Endothelial cell (in vitro differentiated cells): ENCODE measurements at regions not wholly inside any gene's neighbourhood (a gene's known extent, or its start where the extent isn't known, plus 50 kb on each side); places are given as distances from the start of the nearest gene placed in this dataset.
"Not testable (repeated sequence)": the region's sequence is repeated elsewhere in the genome, so short reads cannot be mapped to it uniquely, and the experiment has no call there.

ENCODE experiments used
- DNase-seq: peaks from one replicate; pipeline ENCODE4 v3.0.0; 2021; ENCODE audit warnings: low spot score
- H3K27ac Mint-ChIP-seq: one replicate; pipeline ENCODE4 v1.8.0; 2021; ENCODE audit warnings: mixed read lengths, inconsistent platforms; ENCODE audit not compliant: unreplicated experiment
- H3K27me3 Mint-ChIP-seq: one replicate; pipeline ENCODE4 v1.8.0; 2021; ENCODE audit warnings: mild to moderate bottlenecking, moderate library complexity, mixed read lengths, inconsistent platforms; ENCODE audit not compliant: unreplicated experiment
- H3K36me3 Mint-ChIP-seq: one replicate; pipeline ENCODE4 v1.8.0; 2021; ENCODE audit warnings: mild to moderate bottlenecking, low read depth, mixed read lengths, inconsistent platforms; ENCODE audit not compliant: unreplicated experiment
- H3K4me1 Mint-ChIP-seq: one replicate; pipeline ENCODE4 v1.8.0; 2021; ENCODE audit warnings: mild to moderate bottlenecking, mixed read lengths, inconsistent platforms; ENCODE audit not compliant: unreplicated experiment
- H3K4me3 Mint-ChIP-seq: one replicate; pipeline ENCODE4 v1.8.0; 2021; ENCODE audit warnings: mild to moderate bottlenecking, mixed read lengths, inconsistent platforms; ENCODE audit not compliant: unreplicated experiment
- H3K9me3 Mint-ChIP-seq: one replicate; pipeline ENCODE4 v1.8.0; 2021; ENCODE audit warnings: mixed read lengths, inconsistent platforms; ENCODE audit not compliant: unreplicated experiment
- CTCF ChIP-seq: fragments of 200-600 bp; sonication (generic); IDR thresholded peaks from one replicate; pipeline ENCODE4 v1.5.0; 2021; ENCODE audit warnings: antibody characterized with exemption; ENCODE audit not compliant: unreplicated experiment

GRCh38 chr5:154542000-154542399 lies 64.0 kb upstream of the HAND1 start:
- TF ChIP-seq CTCF, result no peak
- Mint-ChIP-seq H3K4me3 (no peak overlapping the region), H3K36me3 (no peaks in the 10 kb centered on the region), H3K27me3 (peaks cover 10% of the 10 kb centered on the region), H3K4me1 (peaks cover 4% of the 10 kb centered on the region), H3K9me3 (no peaks in the 10 kb centered on the region), H3K27ac (no peak overlapping the region)
- DNase-seq, result no peak

DNA sequence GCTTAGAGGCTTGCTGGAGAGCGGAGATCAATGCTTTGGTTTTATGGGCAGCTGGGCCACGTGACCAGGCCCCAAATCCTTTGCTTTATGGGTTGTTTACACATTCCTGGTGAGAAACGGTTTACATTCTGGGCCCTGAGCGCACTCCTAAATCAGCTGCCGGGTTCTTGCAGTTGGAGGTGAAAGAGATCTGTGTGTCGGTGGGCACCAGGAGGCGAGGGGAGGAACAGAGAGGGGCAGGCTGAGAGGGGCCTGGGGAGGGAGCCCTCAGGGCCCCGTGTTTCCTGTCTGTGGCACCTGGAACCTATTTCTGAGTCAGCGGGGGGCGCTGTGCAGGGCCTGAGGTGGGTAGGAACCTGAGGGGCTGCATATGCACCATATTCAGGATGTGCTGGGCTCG lies 63.5 kb upstream of the HAND1 start:
- Mint-ChIP-seq H3K27me3 (peaks cover 10% of the 10 kb centered on the region), H3K4me1 (peaks cover 4% of the 10 kb centered on the region), H3K27ac (no peak overlapping the region), H3K4me3 (no peak overlapping the region), H3K9me3 (no peaks in the 10 kb centered on the region), H3K36me3 (no peaks in the 10 kb centered on the region)
- DNase-seq, result no peak
- TF ChIP-seq CTCF, result peak; percentile 22

DNA sequence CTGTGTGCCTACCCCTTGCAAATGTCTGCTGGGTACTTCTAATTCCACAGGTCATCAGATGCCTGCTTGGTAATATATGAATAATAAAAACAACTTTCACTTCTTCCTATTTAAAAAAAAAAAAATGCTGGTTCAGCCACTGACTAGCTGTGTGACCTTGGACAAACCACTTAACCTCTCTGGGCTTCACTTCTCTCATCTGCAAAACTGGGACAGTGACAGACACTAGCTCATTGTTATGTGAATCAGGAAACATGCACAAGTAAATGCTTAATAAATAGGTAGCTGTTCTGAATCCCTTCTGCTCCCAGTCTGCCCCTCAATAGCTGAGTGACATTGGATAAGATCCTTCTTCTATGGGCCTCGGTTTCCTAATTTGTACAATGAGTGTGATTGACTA lies 62.6 kb upstream of the HAND1 start:
- peaks cover 4% of the 10 kb centered on the region for H3K4me1 Mint-ChIP-seq
- no peak overlapping the region for H3K4me3 Mint-ChIP-seq
- no peak for DNase-seq
- peaks cover 10% of the 10 kb centered on the region for H3K27me3 Mint-ChIP-seq
- no peaks in the 10 kb centered on the region for H3K36me3 Mint-ChIP-seq
- no peaks in the 10 kb centered on the region for H3K9me3 Mint-ChIP-seq
- no peak for TF ChIP-seq CTCF
- H3K27ac Mint-ChIP-seq, result no peak overlapping the region

DNA sequence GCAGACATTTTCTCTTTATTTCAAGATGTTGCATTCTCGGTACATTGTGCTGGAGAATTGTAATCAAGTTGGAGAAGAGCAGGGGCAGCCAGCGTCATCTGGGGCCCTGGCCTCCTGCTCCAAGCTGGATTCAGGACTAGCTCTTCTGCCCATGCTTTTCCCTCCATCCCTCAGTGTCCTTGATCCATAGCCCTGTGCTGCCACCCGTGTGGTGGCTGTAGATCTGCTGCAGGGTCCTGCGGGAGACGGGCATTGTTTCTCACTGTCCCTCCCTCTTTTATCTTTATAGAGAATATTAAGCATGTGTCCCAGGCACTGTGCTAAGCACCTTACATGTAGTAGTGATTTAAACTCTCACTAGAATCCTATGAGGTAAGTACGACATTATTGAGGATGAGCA lies 60.5 kb upstream of the HAND1 start:
- Mint-ChIP-seq H3K27me3 (peaks cover 10% of the 10 kb centered on the region), H3K27ac (no peak overlapping the region), H3K4me3 (no peak overlapping the region), H3K9me3 (no peaks in the 10 kb centered on the region), H3K4me1 (peaks cover 4% of the 10 kb centered on the region), H3K36me3 (no peaks in the 10 kb centered on the region)
- no peak for DNase-seq
- no peak for TF ChIP-seq CTCF

DNA sequence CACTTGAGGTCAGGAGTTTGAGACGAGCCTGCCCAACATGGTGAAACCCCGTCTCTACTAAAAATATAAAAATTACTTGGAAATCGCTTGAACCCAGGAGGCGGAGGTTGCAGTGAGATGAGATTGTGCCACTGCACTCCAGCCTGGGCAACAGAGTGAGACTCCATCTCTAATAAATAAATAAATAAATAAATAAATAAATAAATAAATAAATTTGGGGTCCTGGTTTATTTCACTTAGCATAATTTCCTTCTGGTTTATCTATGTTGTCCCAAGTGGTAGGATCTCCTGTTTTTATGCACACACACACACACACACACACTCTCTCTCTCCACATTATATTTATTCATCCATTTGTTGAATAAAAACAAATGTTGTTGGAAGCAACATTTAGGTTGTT lies 58.4 kb upstream of the HAND1 start:
- DNase-seq, H3K27ac Mint-ChIP-seq, H3K4me3 Mint-ChIP-seq: not testable (repeated sequence)

GRCh38 chr5:154535535-154535934 lies 57.5 kb upstream of the HAND1 start:
- no peak for DNase-seq
- Mint-ChIP-seq H3K27me3 (peaks cover 3% of the 10 kb centered on the region), H3K4me3 (no peak overlapping the region)

More for the DNA sequence above, 58.4 kb upstream of the HAND1 start:
- not testable (repeated sequence) for H3K4me1 Mint-ChIP-seq, H3K36me3 Mint-ChIP-seq, H3K9me3 Mint-ChIP-seq, H3K27me3 Mint-ChIP-seq

More at GRCh38 chr5:154535535-154535934, 57.5 kb upstream of the HAND1 start:
- TF ChIP-seq CTCF, result no peak
- no peaks in the 10 kb centered on the region for H3K9me3 Mint-ChIP-seq
- no peak overlapping the region for H3K27ac Mint-ChIP-seq
- H3K4me1 Mint-ChIP-seq, result no peaks in the 10 kb centered on the region
- no peaks in the 10 kb centered on the region for H3K36me3 Mint-ChIP-seq
